ENCODE measurements at regions not wholly inside any gene's neighbourhood (a gene's known extent, or its start where the extent isn't known, plus 50 kb on each side); places are given as distances from the start of the nearest gene placed in this dataset.

DNA sequence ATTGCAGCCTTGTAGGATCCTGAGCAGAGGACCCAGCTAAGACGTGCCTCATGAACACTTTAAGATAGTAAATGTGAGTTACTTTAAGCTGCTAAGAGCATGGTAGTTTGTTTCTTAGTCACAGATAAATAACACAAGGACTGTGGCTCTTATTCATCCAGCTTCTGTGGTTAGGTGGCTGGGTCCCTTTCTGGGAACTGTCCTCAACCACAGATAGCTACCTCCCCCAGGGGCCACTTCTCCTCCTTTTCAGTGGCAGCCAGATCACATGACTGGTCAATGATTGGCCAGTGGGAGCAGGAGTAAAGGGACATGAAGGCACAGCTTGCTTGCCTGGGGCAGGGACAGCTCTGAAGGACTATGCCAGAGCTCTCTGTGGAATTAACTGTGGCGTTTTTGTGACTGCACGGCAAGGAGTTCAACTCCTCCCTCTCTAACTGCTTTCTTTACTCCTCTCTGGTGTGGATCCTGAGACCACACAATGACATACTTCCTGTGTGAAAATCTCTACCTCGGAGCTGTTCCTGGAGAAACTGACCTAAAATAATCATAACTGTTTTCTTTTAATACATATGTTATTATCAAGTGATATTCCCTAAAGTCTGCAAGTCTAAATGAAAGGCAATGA is 76.5 kb downstream of the NRN1 start:
- no peaks in the 10 kb centered on the region for H3K4me1 ChIP-seq
- peak; percentile 21 for ATAC-seq
- intact Hi-C loops (cut with DNase I), result no loop called here
- H3K9me3 ChIP-seq, result no peaks in the 10 kb centered on the region
- no peaks in the 10 kb centered on the region for H3K27me3 ChIP-seq
- DNase-seq, result no peak
- TF ChIP-seq, protein P1, sequence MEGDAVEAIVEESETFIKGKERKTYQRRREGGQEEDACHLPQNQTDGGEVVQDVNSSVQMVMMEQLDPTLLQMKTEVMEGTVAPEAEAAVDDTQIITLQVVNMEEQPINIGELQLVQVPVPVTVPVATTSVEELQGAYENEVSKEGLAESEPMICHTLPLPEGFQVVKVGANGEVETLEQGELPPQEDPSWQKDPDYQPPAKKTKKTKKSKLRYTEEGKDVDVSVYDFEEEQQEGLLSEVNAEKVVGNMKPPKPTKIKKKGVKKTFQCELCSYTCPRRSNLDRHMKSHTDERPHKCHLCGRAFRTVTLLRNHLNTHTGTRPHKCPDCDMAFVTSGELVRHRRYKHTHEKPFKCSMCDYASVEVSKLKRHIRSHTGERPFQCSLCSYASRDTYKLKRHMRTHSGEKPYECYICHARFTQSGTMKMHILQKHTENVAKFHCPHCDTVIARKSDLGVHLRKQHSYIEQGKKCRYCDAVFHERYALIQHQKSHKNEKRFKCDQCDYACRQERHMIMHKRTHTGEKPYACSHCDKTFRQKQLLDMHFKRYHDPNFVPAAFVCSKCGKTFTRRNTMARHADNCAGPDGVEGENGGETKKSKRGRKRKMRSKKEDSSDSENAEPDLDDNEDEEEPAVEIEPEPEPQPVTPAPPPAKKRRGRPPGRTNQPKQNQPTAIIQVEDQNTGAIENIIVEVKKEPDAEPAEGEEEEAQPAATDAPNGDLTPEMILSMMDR (IDR thresholded peaks at IDR 0.05), result no peak
- no peak overlapping the region for H3K4me3 ChIP-seq
- H3K36me3 ChIP-seq, result no peaks in the 10 kb centered on the region
- no peak overlapping the region for H3K27ac ChIP-seq

DNA sequence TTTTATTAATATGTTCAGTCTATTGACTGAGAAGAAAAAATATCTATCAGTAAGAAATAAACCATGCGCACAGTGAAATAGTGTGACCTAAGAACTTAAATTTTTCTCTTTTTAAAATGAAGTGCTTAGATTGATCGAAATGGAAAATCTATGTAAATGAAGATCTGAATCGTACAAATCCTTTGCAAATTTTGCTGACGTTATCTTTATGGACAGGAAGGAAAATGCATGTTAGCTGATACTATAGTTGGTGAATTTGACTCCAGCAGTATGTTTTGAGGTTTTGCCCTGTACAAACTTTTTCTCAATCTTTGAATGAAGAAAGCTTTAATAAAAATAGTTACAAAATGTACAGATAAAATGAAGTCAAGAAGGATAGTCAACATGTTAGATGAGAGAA is 82.9 kb downstream of the NRN1 start:
- no peak for DNase-seq
- intact Hi-C loops (cut with DNase I), result no loop called here
- H3K4me1 ChIP-seq, result no peaks in the 10 kb centered on the region
- H3K27ac ChIP-seq, result no peak overlapping the region
- H3K36me3 ChIP-seq, result no peaks in the 10 kb centered on the region
- H3K9me3 ChIP-seq, result no peaks in the 10 kb centered on the region
- no peak for ATAC-seq
- TF ChIP-seq, protein P1 (IDR thresholded peaks at IDR 0.05), result no peak
- H3K4me3 ChIP-seq, result no peak overlapping the region
- H3K27me3 ChIP-seq, result no peaks in the 10 kb centered on the region

DNA sequence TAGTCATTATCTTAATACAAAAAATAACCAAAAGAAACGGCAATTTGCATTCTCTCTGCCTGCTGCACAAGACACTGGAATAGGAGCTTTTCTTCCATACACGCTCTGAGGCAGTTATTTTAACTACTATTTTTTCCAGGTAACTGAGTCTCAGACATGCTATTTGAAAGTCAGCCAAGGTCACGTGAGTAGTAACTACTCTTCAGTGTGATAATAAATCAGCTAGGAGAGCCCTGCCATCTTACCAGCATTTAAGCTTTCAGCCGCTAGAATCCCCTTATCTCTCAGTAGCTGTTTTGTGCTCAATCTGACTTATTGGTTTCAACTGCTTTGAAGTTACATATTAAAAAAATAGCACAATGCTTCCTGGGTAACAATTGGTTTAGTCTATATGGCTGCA is 84.5 kb downstream of the NRN1 start:
- Histone ChIP-seq H3K36me3 (no peaks in the 10 kb centered on the region), H3K4me3 (no peak overlapping the region), H3K4me1 (no peaks in the 10 kb centered on the region), H3K27me3 (no peaks in the 10 kb centered on the region), H3K9me3 (no peaks in the 10 kb centered on the region), H3K27ac (no peak overlapping the region)
- ATAC-seq (no peak), DNase-seq (no peak)
- TF ChIP-seq, protein P1 (IDR thresholded peaks at IDR 0.05), result no peak
- intact Hi-C loops (cut with DNase I), result no loop called here

DNA sequence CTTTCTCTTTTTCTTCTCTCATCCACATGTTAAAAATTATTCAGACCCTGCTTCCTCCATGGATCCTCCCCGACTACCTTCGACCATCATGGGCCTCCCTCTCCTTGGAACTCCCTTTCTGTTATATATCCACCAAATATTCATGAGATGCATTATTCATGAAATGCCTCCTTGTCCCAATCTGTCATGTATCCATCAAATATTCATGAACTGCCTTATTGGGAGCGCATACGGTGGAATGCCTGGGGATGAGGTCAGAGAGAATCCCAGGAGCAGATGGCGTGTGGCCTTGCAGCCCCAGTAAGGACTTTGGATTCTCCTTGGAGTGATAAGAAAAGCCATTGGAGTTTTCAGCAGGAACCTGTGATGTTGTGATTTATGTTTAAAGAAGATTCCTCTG is 97.0 kb downstream of the NRN1 start:
- ATAC-seq (no peak), DNase-seq (no peak)
- intact Hi-C loops (cut with DNase I), result no loop called here
- no peak overlapping the region for H3K27ac ChIP-seq
- no peaks in the 10 kb centered on the region for H3K4me1 ChIP-seq
- no peak overlapping the region for H3K4me3 ChIP-seq
- no peaks in the 10 kb centered on the region for H3K36me3 ChIP-seq
- TF ChIP-seq, protein P1 (IDR thresholded peaks at IDR 0.05), result no peak
- no peaks in the 10 kb centered on the region for H3K27me3 ChIP-seq
- no peaks in the 10 kb centered on the region for H3K9me3 ChIP-seq

DNA sequence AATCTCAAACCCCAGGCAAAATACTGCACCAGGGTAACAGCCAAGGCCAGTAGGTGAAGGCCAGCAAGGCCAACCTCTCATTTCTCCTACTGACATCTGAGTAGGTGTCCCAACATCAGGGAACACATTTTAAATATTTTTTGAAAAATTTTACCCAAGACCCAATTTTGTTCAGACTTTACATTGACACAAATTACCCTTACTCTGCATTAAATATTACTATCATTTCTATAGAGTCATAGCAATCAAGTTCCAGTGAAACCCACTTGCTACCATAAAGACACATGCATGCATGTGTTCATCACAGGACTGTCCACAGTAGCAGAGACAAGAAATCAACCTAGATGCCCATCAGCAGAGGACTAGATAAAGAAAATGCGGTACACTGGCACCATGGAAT is 99.9 kb downstream of the NRN1 start:
- H3K36me3 ChIP-seq, result no peaks in the 10 kb centered on the region
- DNase-seq, result no peak
- no peak overlapping the region for H3K4me3 ChIP-seq
- H3K27ac ChIP-seq, result no peak overlapping the region
- no peaks in the 10 kb centered on the region for H3K9me3 ChIP-seq
- no peaks in the 10 kb centered on the region for H3K27me3 ChIP-seq
- TF ChIP-seq, protein P1 (IDR thresholded peaks at IDR 0.05), result no peak
- H3K4me1 ChIP-seq, result no peaks in the 10 kb centered on the region
- intact Hi-C loops (cut with DNase I), result no loop called here
- ATAC-seq, result no peak

DNA sequence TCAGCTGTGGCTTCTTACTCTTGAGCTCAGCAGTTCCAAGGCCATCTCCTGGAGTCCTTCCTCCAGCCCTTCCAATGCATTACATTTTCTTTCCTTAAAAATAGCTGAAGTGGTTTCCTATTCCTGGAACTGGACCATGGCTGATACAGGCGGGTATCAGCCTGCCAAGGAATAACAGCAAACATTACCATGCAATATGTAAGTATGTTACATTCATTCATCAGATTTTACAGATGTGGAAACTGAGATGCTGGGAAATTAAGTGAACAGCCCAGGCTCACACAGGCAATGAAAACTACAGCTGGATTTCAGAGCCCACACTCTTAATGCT is 100.4 kb downstream of the NRN1 start:
- H3K27ac ChIP-seq, result no peak overlapping the region
- ATAC-seq (no peak), DNase-seq (no peak)
- no peaks in the 10 kb centered on the region for H3K36me3 ChIP-seq
- H3K4me3 ChIP-seq, result no peak overlapping the region
- intact Hi-C loops (cut with DNase I), result no loop called here
- TF ChIP-seq, protein P1 (IDR thresholded peaks at IDR 0.05), result no peak
- no peaks in the 10 kb centered on the region for H3K9me3 ChIP-seq
- H3K4me1 ChIP-seq, result no peaks in the 10 kb centered on the region
- no peaks in the 10 kb centered on the region for H3K27me3 ChIP-seq
